Gastrocnemius medialis (tissue), 4 donors: ENCODE measurements at regions not wholly inside any gene's neighbourhood (a gene's known extent, or its start where the extent isn't known, plus 50 kb on each side); places are given as distances from the start of the nearest gene placed in this dataset.

Experiments
- POLR2A ChIP-seq, 2 donors: fragments of 450-650 bp; IDR thresholded peaks; one replicate each; pipeline ENCODE4 v1.6.1; 2017; ENCODE audit warnings: antibody characterized with exemption in 2 of 2, mild to moderate bottlenecking in 2 of 2, moderate library complexity in 2 of 2
- TF ChIP-seq, protein P1 (sequence below), 5 experiments: fragments of 450-650 bp in 3 of 5; fragments of 200-600 bp in 2 of 5; sonication (generic) in 2 of 5; IDR thresholded peaks in 4 of 5; conservative IDR thresholded peaks in 1 of 5; 1 replicate in 4 of 5; 2 replicates in 1 of 5; pipeline ENCODE4 v1.5.1; 2016 to 2019; ENCODE audit warnings: antibody characterized with exemption in 5 of 5, mild to moderate bottlenecking in 3 of 5, moderate library complexity in 3 of 5

GRCh38 chr5:118354797-118355196 is 633.5 kb downstream of the DTWD2 start:
- TF ChIP-seq, protein P1, sequence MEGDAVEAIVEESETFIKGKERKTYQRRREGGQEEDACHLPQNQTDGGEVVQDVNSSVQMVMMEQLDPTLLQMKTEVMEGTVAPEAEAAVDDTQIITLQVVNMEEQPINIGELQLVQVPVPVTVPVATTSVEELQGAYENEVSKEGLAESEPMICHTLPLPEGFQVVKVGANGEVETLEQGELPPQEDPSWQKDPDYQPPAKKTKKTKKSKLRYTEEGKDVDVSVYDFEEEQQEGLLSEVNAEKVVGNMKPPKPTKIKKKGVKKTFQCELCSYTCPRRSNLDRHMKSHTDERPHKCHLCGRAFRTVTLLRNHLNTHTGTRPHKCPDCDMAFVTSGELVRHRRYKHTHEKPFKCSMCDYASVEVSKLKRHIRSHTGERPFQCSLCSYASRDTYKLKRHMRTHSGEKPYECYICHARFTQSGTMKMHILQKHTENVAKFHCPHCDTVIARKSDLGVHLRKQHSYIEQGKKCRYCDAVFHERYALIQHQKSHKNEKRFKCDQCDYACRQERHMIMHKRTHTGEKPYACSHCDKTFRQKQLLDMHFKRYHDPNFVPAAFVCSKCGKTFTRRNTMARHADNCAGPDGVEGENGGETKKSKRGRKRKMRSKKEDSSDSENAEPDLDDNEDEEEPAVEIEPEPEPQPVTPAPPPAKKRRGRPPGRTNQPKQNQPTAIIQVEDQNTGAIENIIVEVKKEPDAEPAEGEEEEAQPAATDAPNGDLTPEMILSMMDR (IDR thresholded peaks at IDR 0.05 in 4 of 5, conservative IDR thresholded peaks at IDR 0.05 in 1 of 5): no peak
- TF ChIP-seq POLR2A (IDR thresholded peaks at IDR 0.05): no peak
